GM12865 (cell line): ENCODE measurements at regions not wholly inside any gene's neighbourhood (a gene's known extent, or its start where the extent isn't known, plus 50 kb on each side); places are given as distances from the start of the nearest gene placed in this dataset.

ENCODE experiments used
- DNase-seq: peaks from one replicate; pipeline ENCODE4 v3.0.0; 2010; ENCODE audit warnings: low read depth
- H3K4me3 ChIP-seq: 2 replicates; pipeline ENCODE4 v1.5.1; 2011; ENCODE audit warnings: mild to moderate bottlenecking, low read depth, low read length, control low read depth
- TF ChIP-seq, protein P1 (sequence below): IDR thresholded peaks from 2 replicates; pipeline ENCODE4 v1.5.1; 2011; ENCODE audit warnings: low read length, control low read depth, low read depth, inconsistent platforms; ENCODE audit not compliant: insufficient read depth; ENCODE audit errors: missing control alignments

DNA sequence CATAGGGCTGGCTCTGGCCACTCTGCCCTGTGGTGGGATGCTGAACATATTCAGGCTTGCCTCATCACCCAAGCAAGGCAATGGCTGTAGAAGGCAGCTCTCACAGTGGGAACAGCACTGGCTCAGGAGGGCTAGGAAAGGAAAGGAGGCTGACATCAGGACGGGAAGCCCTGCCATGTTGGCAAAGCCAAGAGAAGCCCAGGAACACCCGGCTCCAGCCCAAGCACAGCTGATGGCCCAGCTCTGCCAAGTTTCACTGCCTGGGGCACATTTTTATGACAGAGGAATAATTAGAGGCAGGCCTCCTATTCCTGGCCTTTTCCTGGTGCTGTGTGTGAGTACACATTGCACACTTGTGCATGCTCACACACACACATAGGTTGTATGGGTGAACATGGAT lies 163.6 kb upstream of the SMIM23 start:
- TF ChIP-seq, protein P1, sequence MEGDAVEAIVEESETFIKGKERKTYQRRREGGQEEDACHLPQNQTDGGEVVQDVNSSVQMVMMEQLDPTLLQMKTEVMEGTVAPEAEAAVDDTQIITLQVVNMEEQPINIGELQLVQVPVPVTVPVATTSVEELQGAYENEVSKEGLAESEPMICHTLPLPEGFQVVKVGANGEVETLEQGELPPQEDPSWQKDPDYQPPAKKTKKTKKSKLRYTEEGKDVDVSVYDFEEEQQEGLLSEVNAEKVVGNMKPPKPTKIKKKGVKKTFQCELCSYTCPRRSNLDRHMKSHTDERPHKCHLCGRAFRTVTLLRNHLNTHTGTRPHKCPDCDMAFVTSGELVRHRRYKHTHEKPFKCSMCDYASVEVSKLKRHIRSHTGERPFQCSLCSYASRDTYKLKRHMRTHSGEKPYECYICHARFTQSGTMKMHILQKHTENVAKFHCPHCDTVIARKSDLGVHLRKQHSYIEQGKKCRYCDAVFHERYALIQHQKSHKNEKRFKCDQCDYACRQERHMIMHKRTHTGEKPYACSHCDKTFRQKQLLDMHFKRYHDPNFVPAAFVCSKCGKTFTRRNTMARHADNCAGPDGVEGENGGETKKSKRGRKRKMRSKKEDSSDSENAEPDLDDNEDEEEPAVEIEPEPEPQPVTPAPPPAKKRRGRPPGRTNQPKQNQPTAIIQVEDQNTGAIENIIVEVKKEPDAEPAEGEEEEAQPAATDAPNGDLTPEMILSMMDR = no peak
- H3K4me3 ChIP-seq = no peak overlapping the region
- DNase-seq = no peak

DNA sequence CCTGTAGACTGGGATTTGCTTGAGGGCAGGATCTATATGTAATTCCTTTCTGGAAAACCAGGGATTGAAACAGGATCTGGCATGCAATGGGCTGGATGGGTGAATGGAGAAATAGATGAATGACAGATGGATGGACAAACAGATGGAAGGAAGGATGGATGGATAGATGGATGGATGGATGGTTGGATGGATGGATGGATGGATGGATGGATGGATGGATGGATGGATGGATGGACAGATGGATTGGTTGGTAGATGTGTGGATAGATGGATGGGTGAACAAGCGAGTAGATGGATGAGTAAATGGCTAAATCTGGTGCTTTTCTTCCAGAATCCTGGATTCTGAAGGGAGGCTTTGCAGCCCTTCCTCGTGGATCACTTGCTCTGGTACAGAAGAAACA lies 162.5 kb upstream of the SMIM23 start:
- no peak overlapping the region for H3K4me3 ChIP-seq
- no peak for DNase-seq
- TF ChIP-seq, protein P1 = no peak

DNA sequence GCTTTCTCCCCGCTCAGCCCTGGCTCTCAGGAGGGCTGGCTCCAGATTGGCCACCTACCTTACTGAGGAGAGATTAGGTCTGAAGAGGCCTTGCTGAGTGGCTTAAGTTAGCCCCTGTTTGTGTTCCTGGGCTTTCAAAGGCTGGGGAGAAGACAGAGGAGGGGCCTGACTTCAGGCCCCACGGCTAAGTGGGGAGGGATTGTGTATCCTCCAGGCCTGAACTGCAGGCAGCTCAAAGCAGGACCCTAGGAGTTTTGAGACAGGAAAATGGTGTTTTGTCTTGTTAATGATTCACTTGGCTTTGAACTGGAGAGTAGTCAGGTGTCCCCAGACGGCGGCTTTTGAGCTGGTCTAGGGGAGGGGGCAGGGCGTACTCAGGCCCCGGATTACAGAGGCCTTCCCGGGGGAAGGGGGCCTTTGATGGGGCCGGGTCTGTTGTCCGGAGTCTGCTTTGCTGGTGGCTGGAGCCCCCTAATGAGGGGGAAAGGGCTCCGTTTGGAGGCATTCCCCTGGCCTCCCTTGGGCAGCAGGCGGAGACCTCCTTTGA lies 162.0 kb upstream of the SMIM23 start:
- TF ChIP-seq, protein P1 = no peak
- no peak overlapping the region for H3K4me3 ChIP-seq
- DNase-seq = no peak

DNA sequence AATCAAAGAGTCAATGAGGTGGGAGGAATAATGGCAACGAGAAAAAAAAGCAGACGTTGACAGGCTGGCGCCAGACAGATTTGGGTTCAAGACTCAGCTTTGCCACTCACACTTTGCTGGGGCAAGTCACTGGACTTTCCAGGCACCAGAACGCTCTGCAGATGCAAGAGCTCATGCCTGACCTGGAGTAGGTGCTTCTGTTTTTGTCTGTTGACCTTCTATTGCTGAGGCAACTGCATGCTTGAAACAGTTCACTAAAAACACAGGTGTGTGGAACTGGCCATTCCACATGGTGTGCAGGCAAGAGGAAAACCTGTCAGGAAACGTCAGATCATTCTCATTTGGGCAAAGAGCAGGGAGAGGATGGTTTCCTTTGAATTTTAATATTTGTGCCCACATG lies 161.2 kb upstream of the SMIM23 start:
- no peak for DNase-seq
- H3K4me3 ChIP-seq = no peak overlapping the region
- TF ChIP-seq, protein P1 = no peak

DNA sequence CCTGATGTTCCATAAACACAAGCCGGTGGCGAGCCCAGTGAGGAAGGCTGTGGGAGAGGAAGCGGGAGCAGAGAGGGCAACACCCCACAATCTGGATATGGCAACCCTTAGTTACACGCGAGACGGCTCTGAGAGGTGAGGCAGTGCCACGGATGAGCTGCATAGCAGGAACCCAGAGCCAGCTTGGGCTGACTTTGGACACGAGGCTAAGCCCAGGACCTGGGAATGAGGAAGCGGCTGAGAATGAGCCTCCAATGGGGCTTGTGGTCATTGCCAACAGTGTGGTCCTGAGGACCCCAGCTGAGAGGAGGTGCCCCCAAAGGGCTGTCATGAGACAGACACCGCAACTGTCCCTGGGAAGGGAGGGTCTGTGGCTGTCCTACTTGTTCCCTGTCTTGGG lies 160.0 kb upstream of the SMIM23 start:
- H3K4me3 ChIP-seq = no peak overlapping the region
- TF ChIP-seq, protein P1 = no peak
- no peak for DNase-seq

DNA sequence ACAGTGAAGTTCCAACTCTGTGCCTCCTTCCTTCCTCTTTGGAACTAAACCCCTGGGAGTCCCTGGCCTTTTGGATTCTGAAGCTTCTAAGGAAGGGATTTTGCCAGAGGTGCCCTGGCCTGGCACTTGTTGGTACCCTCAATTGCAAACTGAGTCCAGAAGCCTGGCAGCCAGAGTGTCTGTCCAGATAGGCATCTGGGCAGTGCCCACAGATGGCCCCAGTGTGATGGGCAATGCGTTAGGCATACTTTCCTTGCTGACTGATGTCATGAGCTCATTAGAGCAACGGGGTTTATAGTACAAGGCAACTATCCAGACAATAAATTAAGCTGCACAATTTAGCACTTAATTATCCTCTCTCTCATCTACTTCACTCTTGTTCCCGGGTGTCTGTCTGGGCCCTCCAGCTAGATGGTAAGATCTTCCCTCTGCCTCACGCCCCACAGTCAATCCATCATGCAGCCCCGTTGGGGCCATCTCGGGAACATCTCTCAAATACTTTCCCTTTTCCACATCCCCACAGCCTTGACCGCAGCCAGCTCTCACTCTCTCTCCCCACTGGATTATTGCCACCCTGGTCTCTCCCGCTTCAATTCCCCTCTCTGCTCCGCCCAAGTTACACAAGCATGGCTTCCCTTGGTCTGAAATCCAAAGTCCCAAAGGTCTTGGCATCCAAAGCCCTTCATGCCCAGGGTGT lies 157.5 kb upstream of the SMIM23 start:
- TF ChIP-seq, protein P1 = no peak
- no peak for DNase-seq
- no peak overlapping the region for H3K4me3 ChIP-seq

DNA sequence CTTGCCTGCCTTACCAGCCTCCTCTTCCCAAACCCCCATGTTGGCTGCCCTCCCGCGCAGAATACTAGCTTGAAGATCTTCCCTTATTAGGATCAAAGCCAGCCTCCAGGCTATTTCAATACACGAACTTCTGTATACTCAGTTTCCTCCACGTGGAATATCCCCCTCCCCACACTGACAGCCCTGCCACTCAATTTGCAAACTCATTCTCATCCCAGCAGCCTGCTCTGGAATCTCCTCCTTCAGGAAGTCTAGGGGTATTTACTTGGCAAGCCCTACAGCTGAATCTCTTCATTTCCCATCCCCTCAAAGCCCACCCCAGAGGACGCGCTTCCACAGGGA lies 157.0 kb upstream of the SMIM23 start:
- DNase-seq = no peak
- no peak overlapping the region for H3K4me3 ChIP-seq
- TF ChIP-seq, protein P1 = no peak
